PC-9 (cell line): ENCODE measurements at regions not wholly inside any gene's neighbourhood (a gene's known extent, or its start where the extent isn't known, plus 50 kb on each side); places are given as distances from the start of the nearest gene placed in this dataset.

Source experiments
- EZH2 ChIP-seq: fragments of 200-600 bp; sonication (generic); IDR thresholded peaks from 2 replicates; pipeline ENCODE4 v1.8.0; 2017; ENCODE audit warnings: antibody characterized with exemption, low read depth
- TF ChIP-seq, protein P1 (sequence below): fragments of 200-600 bp; sonication (generic); conservative IDR thresholded peaks from 2 replicates; pipeline ENCODE4 v1.6.1; 2017; ENCODE audit warnings: mixed run types, antibody characterized with exemption, mild to moderate bottlenecking, moderate library complexity

DNA sequence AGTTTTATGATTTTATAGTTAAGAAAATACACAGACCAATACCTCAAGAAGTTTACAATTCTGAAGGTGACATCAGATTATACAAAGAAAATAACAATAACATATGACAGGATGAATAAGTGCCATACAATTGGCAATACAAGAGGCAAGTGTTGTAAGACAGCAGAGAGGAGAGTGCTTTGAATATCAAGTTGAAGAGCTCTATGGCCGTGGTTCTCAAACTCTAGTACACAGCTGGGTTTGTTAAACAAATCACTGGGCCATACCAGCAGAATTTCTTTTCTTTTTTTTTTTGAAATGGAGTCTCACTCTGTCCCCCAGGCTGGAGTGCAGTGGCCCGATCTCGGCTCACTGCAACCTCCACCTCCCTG, 167.1 kb upstream of the NECTIN3 start:
- TF ChIP-seq, protein P1, sequence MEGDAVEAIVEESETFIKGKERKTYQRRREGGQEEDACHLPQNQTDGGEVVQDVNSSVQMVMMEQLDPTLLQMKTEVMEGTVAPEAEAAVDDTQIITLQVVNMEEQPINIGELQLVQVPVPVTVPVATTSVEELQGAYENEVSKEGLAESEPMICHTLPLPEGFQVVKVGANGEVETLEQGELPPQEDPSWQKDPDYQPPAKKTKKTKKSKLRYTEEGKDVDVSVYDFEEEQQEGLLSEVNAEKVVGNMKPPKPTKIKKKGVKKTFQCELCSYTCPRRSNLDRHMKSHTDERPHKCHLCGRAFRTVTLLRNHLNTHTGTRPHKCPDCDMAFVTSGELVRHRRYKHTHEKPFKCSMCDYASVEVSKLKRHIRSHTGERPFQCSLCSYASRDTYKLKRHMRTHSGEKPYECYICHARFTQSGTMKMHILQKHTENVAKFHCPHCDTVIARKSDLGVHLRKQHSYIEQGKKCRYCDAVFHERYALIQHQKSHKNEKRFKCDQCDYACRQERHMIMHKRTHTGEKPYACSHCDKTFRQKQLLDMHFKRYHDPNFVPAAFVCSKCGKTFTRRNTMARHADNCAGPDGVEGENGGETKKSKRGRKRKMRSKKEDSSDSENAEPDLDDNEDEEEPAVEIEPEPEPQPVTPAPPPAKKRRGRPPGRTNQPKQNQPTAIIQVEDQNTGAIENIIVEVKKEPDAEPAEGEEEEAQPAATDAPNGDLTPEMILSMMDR, result no peak
- TF ChIP-seq EZH2, result no peak
